ENCODE measurements at regions not wholly inside any gene's neighbourhood (a gene's known extent, or its start where the extent isn't known, plus 50 kb on each side); places are given as distances from the start of the nearest gene placed in this dataset.

- TF ChIP-seq CTCF (conservative IDR thresholded peaks at IDR 0.05) = no peak
- H3K27ac ChIP-seq = no peak overlapping the region
Measured at GRCh38 chr2:238669046-238669445, 178.8 kb upstream of the TWIST2 start.

GRCh38 chr2:238669581-238670080 is 178.3 kb upstream of the TWIST2 start:
- TF ChIP-seq CTCF (conservative IDR thresholded peaks at IDR 0.05) = no peak
- no peak overlapping the region for H3K27ac ChIP-seq

- no peak for TF ChIP-seq CTCF (conservative IDR thresholded peaks at IDR 0.05)
- no peak overlapping the region for H3K27ac ChIP-seq
Measured at GRCh38 chr2:238670111-238670585, 177.7 kb upstream of the TWIST2 start.

GRCh38 chr2:238682536-238682935 is 165.3 kb upstream of the TWIST2 start:
- H3K27ac ChIP-seq = no peak overlapping the region
- no peak for TF ChIP-seq CTCF (conservative IDR thresholded peaks at IDR 0.05)

- H3K27ac ChIP-seq = no peak overlapping the region
- TF ChIP-seq CTCF (conservative IDR thresholded peaks at IDR 0.05) = no peak
Measured at GRCh38 chr2:238684362-238685326, 163.2 kb upstream of the TWIST2 start.

- H3K27ac ChIP-seq = no peak overlapping the region
- no peak for TF ChIP-seq CTCF (conservative IDR thresholded peaks at IDR 0.05)
Measured at GRCh38 chr2:238685327-238685709, 162.6 kb upstream of the TWIST2 start.

- no peak for TF ChIP-seq CTCF (conservative IDR thresholded peaks at IDR 0.05)
- no peak overlapping the region for H3K27ac ChIP-seq
Measured at GRCh38 chr2:238685713-238686112, 162.2 kb upstream of the TWIST2 start.
